Effector memory CD8-positive, alpha-beta T cell (primary cell): ENCODE measurements at regions not wholly inside any gene's neighbourhood (a gene's known extent, or its start where the extent isn't known, plus 50 kb on each side); places are given as distances from the start of the nearest gene placed in this dataset.

ENCODE experiments used
- ATAC-seq: fragments of 150-1000 bp; cut with Tn5 transposase; replicated peaks from 2 replicates; pipeline ENCODE4 v1.10.0; 2021; ENCODE audit warnings: mild to moderate bottlenecking, moderate library complexity
- DNase-seq, 3 experiments: peaks; one replicate each; pipeline ENCODE4 v3.0.0; 2021
- H3K27ac Mint-ChIP-seq, 2 donors: one replicate each; pipeline ENCODE4 v1.8.0; 2022; ENCODE audit warnings: mild to moderate bottlenecking in 2 of 2, mixed read lengths in 2 of 2, moderate library complexity in 2 of 2
- H3K27me3 Mint-ChIP-seq, 2 donors: one replicate each; pipeline ENCODE4 v1.8.0; 2022; ENCODE audit warnings: mixed read lengths in 2 of 2
- H3K36me3 Mint-ChIP-seq: one replicate; pipeline ENCODE4 v1.8.0; 2022; ENCODE audit warnings: mild to moderate bottlenecking, moderate library complexity, mixed read lengths; ENCODE audit not compliant: insufficient read depth
- H3K4me1 Mint-ChIP-seq, 2 donors: one replicate each; pipeline ENCODE4 v1.8.0; 2022; ENCODE audit warnings: low read depth in 2 of 2, mixed read lengths in 2 of 2
- H3K4me3 Mint-ChIP-seq, 2 donors: one replicate each; pipeline ENCODE4 v1.8.0; 2022; ENCODE audit warnings: mild to moderate bottlenecking in 2 of 2, mixed read lengths in 2 of 2, moderate library complexity in 2 of 2
- H3K9me3 Mint-ChIP-seq, 2 donors: one replicate each; pipeline ENCODE4 v1.8.0; 2022; ENCODE audit warnings: mixed read lengths in 2 of 2

DNA sequence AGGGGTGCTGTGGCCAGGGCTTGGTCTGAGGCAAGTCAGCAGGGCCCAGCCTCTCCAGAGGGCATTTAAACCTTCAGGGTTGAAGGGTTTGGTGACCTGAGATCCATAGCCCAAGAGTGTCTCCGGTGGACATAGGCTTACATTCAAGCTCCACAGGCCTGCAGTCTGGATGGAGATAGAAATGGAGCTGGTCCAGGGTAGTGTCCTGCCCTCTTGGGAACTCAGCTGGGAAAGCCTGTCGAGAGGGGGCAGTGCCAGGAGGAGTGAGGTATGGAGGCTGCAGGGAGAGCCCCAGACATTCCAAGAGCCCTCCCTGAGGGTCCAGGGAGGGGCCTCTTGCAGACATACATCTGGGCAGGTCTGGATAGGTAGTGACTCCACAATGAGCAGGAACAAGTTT, 177.0 kb upstream of the MVB12B start:
- no peaks in the 10 kb centered on the region for H3K9me3 Mint-ChIP-seq
- no peak overlapping the region for H3K27ac Mint-ChIP-seq
- no peaks in the 10 kb centered on the region for H3K36me3 Mint-ChIP-seq
- no peak overlapping the region for H3K4me3 Mint-ChIP-seq
- DNase-seq = no peak
- ATAC-seq = no peak
- H3K4me1 Mint-ChIP-seq = peaks cover 4 to 7% of the 10 kb centered on the region in 2 donors
- peaks cover 45 to 87% of the 10 kb centered on the region in 2 donors for H3K27me3 Mint-ChIP-seq

DNA sequence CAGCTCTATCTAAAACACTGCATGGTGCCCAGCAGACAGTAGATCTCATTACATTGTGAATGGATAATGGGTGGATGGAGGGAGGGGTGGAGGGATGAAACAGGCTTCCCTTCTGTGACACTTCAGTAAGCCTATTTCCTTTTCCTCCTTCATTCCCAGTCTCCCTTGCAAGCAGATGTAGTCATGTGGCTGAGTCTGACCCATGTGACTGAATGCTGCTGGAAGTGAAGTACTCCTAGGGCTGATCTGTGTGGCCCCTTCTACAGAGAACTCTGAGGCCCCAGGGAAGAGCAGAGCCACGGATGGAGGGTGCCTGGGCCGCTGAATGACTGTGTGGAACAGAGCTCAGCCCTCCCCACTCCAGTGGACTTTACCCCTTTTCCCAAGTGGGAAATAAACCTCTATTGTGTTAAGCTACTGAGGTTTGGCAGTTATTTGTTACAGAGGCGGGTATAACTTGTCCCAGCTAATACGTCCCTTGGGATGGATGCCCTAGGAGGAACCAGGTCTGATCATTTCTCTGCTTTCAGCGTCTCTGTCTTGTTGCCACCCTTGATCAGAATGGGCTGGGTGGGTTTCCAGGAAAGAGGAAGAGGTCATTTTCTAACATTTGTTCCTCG, 176.1 kb upstream of the MVB12B start:
- DNase-seq (no peak), ATAC-seq (no peak)
- no peaks in the 10 kb centered on the region for H3K9me3 Mint-ChIP-seq
- H3K4me1 Mint-ChIP-seq = peaks cover 4 to 7% of the 10 kb centered on the region in 2 donors
- no peak overlapping the region for H3K4me3 Mint-ChIP-seq
- H3K27ac Mint-ChIP-seq = no peak overlapping the region
- no peaks in the 10 kb centered on the region for H3K36me3 Mint-ChIP-seq
- peaks cover 37 to 80% of the 10 kb centered on the region in 2 donors for H3K27me3 Mint-ChIP-seq

- Mint-ChIP-seq H3K9me3 (no peaks in the 10 kb centered on the region), H3K36me3 (no peaks in the 10 kb centered on the region)
- ATAC-seq = no peak
Observed at GRCh38 chr9:126151031-126151685, 175.5 kb upstream of the MVB12B start.

DNA sequence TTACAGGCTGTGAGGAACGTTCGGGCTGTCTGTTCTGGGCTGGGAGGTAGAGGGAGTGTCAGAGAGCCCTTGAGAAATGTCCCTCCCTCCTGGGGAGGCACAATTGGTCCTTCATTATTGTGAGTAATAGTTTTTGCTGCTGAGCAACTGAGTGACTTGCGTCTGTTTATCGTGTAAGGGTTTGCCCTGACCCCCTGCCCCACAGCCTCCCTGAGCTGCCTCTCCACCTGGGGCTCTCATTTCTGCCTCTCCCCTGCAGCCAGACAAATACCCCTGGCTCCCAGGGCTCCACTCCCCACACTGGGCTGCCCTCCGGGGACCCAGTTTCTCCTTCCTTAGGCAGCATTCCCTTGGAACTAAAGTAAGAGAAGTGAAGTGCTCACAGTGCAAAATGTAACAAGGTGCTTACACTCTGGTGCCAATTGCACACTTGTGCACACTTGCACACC, 174.9 kb upstream of the MVB12B start:
- ATAC-seq (no peak), DNase-seq (no peak)
- H3K9me3 Mint-ChIP-seq = no peaks in the 10 kb centered on the region
- H3K4me1 Mint-ChIP-seq = peaks cover under 1 to 1% of the 10 kb centered on the region in 2 donors
- peaks cover 29 to 72% of the 10 kb centered on the region in 2 donors for H3K27me3 Mint-ChIP-seq
- no peaks in the 10 kb centered on the region for H3K36me3 Mint-ChIP-seq
- no peak overlapping the region for H3K27ac Mint-ChIP-seq
- H3K4me3 Mint-ChIP-seq = no peak overlapping the region

More at GRCh38 chr9:126151031-126151685, 175.5 kb upstream of the MVB12B start:
- Mint-ChIP-seq H3K27me3 (peaks cover 34 to 73% of the 10 kb centered on the region in 2 donors), H3K4me3 (no peak overlapping the region), H3K27ac (no peak overlapping the region), H3K4me1 (peaks cover 4 to 7% of the 10 kb centered on the region in 2 donors)
- DNase-seq = no peak

- H3K27ac Mint-ChIP-seq = no peak overlapping the region
Observed at GRCh38 chr9:126152622-126153362, 173.8 kb upstream of the MVB12B start.

GRCh38 chr9:126153382-126153781, 173.2 kb upstream of the MVB12B start:
- DNase-seq (no peak), ATAC-seq (no peak)
- Mint-ChIP-seq H3K4me1 (no peaks in the 10 kb centered on the region), H3K4me3 (no peak overlapping the region), H3K27ac (no peak overlapping the region), H3K9me3 (no peaks in the 10 kb centered on the region), H3K27me3 (peaks cover 37 to 68% of the 10 kb centered on the region in 2 donors), H3K36me3 (no peaks in the 10 kb centered on the region)

More at GRCh38 chr9:126152622-126153362, 173.8 kb upstream of the MVB12B start:
- Mint-ChIP-seq H3K4me3 (no peak overlapping the region), H3K27me3 (peaks cover 38 to 68% of the 10 kb centered on the region in 2 donors), H3K9me3 (no peaks in the 10 kb centered on the region), H3K36me3 (no peaks in the 10 kb centered on the region), H3K4me1 (no peaks in the 10 kb centered on the region)
- no peak for DNase-seq
- no peak for ATAC-seq

DNA sequence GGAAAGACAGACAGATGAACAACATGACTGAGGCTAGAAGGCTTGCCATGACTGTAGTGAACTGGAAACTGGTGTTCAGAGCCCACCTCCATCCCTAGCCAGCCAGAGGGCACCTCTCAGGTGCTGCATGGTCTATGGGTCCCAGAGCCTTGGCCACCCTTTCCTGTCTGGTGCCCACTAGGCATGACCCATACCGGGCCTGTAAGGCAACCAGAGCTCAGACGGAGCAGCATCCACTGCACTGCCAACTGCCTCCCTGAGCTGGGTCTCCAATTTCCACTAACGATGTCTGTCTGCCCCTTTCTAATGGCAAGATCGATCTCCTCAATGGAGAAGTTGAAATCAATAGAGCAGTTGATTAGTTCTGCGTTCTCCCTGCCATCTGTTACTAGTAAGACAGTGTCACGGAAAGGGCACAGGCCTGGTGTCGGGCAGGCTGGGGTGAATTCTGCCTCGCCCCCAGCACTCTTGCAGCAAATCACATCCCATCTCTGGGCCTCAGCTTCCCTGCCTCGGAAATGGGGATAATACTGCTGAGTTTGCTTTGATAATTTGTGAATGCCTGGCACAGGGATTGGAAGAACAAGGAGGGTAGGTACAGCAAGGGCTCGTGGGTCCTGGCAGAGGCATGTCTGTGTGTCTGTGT, 172.3 kb upstream of the MVB12B start:
- H3K9me3 Mint-ChIP-seq = no peaks in the 10 kb centered on the region
- H3K27me3 Mint-ChIP-seq = peaks cover 40 to 68% of the 10 kb centered on the region in 2 donors
- no peaks in the 10 kb centered on the region for H3K36me3 Mint-ChIP-seq
- no peaks in the 10 kb centered on the region for H3K4me1 Mint-ChIP-seq
- no peak overlapping the region for H3K4me3 Mint-ChIP-seq
- ATAC-seq (no peak), DNase-seq (no peak)
- H3K27ac Mint-ChIP-seq = no peak overlapping the region

GRCh38 chr9:126154869-126155268, 171.8 kb upstream of the MVB12B start:
- Mint-ChIP-seq H3K4me1 (no peaks in the 10 kb centered on the region), H3K36me3 (no peaks in the 10 kb centered on the region), H3K4me3 (no peak overlapping the region), H3K9me3 (no peaks in the 10 kb centered on the region), H3K27me3 (peaks cover 40 to 69% of the 10 kb centered on the region in 2 donors), H3K27ac (no peak overlapping the region)
- DNase-seq (no peak), ATAC-seq (no peak)

DNA sequence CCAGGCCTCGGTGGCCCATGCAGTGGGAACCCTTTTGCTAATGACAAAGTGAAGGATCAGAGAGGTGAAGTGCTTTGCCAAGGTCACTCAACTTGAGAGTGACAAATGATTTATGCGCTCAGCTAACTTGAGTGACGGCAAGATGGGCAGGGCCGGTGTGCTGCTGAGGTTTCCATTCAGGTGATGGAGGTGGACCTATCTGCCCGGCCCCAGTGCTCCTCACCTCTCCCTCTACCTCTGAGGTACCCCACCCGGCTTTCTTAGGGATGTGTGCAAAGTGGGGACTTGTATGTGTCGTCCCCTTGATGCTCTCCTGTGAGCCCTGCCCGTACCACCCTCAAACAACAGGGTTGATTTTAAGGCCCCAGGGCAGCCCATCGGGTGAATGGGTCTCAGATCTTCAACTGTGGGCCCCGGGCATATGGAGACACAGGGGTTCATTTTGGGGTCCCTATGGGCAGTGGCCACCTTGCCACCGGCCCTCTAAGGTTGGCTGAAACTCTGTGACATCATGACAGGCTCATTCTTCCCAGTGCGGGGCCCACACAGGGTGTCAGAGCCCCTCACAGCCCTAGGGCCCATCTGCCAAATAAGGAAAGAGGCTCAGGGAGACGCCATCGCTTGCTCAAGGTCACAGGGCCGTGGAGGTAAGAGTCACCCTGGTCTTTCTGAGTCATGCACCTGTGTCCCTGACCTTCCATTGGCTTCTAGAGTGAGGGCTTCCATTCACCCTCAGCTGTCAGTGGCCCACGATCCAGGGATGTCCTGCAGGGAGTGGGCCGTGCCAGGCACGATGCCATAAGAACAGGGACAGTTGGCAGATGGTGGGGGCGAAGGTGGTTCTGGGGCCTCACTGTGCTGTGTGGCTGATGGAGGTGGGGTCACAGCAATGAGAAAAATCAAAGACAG, 170.6 kb upstream of the MVB12B start:
- Mint-ChIP-seq H3K27ac (no peak overlapping the region), H3K4me3 (no peak overlapping the region), H3K27me3 (peaks cover 45 to 61% of the 10 kb centered on the region in 2 donors), H3K9me3 (no peaks in the 10 kb centered on the region), H3K4me1 (no peaks in the 10 kb centered on the region), H3K36me3 (no peaks in the 10 kb centered on the region)
- no peak for DNase-seq
- no peak for ATAC-seq

DNA sequence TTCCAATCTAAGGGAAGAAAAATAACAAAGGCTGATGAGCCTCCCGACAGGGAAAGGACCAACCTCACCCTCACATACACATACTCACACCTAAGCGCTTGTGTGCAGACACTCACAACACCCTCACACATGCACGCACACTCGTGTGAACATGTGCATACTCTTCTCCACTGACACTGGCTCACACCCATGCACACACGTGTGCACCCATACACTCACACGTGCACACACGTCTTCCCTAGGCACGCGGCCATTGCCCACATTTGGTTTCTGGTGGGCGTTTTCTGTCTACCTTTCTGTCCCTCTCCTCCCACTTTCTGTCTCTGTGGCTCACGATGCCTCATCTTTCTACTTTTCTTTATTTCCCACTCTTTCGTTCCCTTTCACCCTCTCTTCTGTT, 169.7 kb upstream of the MVB12B start:
- Mint-ChIP-seq H3K27ac (no peak overlapping the region), H3K36me3 (no peaks in the 10 kb centered on the region), H3K9me3 (no peaks in the 10 kb centered on the region), H3K27me3 (peaks cover 45 to 52% of the 10 kb centered on the region in 2 donors), H3K4me1 (no peaks in the 10 kb centered on the region), H3K4me3 (no peak overlapping the region)
- DNase-seq (no peak), ATAC-seq (no peak)

GRCh38 chr9:126157423-126157822, 169.2 kb upstream of the MVB12B start:
- ATAC-seq (no peak), DNase-seq (no peak)
- Mint-ChIP-seq H3K36me3 (no peaks in the 10 kb centered on the region), H3K4me3 (no peak overlapping the region), H3K4me1 (no peaks in the 10 kb centered on the region), H3K27ac (no peak overlapping the region), H3K9me3 (no peaks in the 10 kb centered on the region), H3K27me3 (peaks cover 45 to 48% of the 10 kb centered on the region in 2 donors)

DNA sequence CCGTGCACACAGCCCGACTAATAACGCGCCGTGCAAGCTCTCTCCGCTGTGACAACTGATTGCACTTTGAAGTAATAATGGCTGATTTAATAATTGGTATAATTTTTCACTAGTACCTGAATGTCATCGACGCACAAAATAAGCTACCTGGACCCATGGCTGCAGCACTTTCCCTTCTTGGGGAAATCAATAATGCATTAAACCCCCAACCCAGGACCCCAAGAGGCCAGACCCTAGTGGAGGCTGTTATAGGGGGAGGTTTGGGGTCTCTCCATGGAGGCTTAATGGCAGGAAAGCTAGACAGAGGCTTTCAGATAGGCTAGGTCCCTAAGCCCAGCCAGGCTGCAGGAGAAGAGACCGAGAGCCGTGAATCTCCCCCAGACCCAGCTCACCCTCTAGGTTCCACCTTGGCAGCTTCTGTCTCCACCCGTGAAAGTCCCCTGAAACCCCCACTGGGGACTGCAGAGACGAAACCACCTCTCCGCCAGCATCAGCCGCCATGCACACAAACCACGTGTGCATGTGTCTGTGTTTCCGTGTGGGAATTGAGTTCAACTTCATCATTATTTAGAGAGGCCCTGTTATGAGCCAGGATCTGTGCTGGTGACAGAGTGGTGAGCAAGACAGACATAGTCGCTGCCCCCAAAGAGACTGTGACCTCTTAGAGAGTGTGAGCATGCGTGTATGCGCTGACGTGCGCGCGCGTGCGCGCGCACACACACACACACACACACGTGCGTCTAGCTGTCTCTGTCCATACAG, 168.6 kb upstream of the MVB12B start:
- Mint-ChIP-seq H3K9me3 (no peaks in the 10 kb centered on the region), H3K27ac (no peak overlapping the region), H3K4me1 (no peaks in the 10 kb centered on the region), H3K4me3 (no peak overlapping the region), H3K27me3 (peaks cover 45% of the 10 kb centered on the region in 2 donors), H3K36me3 (no peaks in the 10 kb centered on the region)
- ATAC-seq (no peak), DNase-seq (no peak)
